GM19328 (cell line): ENCODE measurements at regions not wholly inside any gene's neighbourhood (a gene's known extent, or its start where the extent isn't known, plus 50 kb on each side); places are given as distances from the start of the nearest gene placed in this dataset.
A peak's percentile ranks its signal among the peaks of the same experiment; 100 is the strongest.

Experiments
- ATAC-seq: cut with Tn5 transposase; IDR thresholded peaks from one replicate; pipeline ENCODE4 v1.9.1; 2021; ENCODE audit warnings: mild to moderate bottlenecking, moderate library complexity; ENCODE audit not compliant: unreplicated experiment

- ATAC-seq, result no peak
Measured at GRCh38 chr11:8340296-8340695, 76.6 kb upstream of the LMO1 start.

GRCh38 chr11:8339592-8340022 lies 75.9 kb upstream of the LMO1 start:
- ATAC-seq, result no peak

- ATAC-seq, result no peak
Measured at GRCh38 chr11:8338138-8338537, 74.5 kb upstream of the LMO1 start.

DNA sequence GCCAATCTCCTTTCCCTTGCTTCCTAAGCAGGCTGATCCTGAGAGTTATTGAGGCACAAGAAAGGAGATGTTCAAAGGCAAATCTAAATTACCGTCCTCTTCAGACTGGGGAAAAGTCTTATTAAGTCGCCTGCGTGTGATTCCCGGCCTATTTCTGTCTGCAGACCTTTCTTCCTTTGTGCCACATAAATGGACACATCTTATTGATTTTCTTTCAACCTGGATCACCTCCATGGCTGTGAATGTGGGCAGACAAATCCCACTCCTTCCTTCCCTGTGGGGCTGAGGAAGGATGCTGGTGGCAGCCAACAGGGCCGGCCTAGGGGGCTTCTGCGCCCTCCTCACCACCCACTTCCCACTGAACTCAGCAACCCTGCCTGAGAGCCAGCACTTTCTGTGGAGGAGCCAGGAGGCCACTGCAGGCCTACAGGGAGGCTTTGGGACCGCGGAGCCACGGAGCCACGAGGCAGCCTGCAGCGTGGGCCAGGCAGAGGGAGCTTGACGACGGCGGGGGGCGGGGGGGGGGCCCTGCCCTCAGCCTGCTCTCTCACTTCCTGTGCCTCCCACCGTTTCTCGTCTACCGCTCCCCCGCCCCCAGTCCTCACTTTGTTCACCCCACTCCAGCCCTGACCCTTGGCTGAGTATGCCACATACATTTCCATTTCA lies 73.6 kb upstream of the LMO1 start:
- ATAC-seq, result no peak

GRCh38 chr11:8336356-8337129 lies 72.9 kb upstream of the LMO1 start:
- no peak for ATAC-seq

- ATAC-seq, result no peak
Measured at GRCh38 chr11:8335683-8336082, 72.0 kb upstream of the LMO1 start.

- no peak for ATAC-seq
Measured at GRCh38 chr11:8335186-8335585, 71.5 kb upstream of the LMO1 start.

GRCh38 chr11:8333811-8334401 lies 70.2 kb upstream of the LMO1 start:
- no peak for ATAC-seq

DNA sequence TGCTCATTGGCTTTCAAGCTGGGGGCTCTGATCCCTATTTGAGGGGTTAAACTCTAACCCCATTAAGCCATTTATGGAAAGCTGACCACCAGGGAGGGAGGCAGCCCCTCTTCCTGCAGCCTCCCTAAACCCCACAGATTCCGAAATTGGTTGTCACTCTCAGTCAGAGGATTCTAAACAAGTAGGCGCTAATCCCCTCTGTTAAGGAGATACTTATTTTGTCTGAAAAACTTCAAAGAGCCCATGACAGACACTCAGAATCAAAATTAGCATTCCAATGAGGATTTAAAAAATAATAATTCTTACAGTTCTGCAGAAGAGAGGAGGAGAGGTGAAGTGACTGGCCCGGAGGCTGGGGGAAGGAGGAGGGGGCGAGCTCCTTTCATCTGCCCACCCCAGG lies 69.7 kb upstream of the LMO1 start:
- ATAC-seq, result no peak

DNA sequence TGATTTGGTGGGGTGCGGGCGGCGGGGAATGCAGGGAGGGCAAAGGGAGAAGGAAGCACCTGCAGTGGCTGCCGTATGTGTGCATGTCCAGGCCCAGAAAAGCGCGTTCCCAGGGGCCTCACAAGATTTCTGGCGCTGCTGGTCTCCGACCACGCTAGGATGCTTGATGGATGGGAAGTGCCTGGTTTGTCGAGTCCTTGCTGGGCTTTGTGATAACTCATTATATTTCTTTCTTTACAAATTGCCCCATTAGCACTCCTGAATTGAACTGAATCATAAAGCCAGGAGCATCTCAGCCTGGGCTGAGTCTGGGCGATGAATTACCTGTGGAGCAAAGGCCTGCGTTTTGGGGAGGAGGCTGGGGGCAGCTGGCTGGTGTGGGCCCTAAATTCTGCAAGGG lies 69.2 kb upstream of the LMO1 start:
- no peak for ATAC-seq

GRCh38 chr11:8332196-8332595 lies 68.5 kb upstream of the LMO1 start:
- no peak for ATAC-seq

- no peak for ATAC-seq
Measured at GRCh38 chr11:8331767-8332166, 68.1 kb upstream of the LMO1 start.

- ATAC-seq, result no peak
Measured at GRCh38 chr11:8330896-8331295, 67.2 kb upstream of the LMO1 start.

DNA sequence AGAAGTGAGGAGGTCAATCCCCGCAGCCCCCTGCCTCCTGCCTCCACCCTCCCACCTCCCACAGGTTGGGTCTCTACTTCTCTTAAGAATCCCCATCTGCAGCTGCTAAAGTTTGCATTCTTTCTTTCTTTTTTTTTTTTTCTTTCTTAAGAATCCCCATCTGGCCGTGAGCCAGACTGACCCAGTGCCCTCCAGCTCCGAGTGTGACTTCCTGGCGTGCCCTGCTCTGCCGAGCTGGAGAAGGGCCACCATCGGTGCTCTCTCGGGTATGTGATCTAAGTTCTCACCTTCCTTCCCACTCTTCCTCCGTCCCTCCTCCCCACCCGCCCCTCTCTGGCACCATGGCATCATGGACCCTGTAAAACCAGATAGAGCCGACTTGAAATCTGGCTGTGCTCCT lies 66.7 kb upstream of the LMO1 start:
- ATAC-seq, result no peak

DNA sequence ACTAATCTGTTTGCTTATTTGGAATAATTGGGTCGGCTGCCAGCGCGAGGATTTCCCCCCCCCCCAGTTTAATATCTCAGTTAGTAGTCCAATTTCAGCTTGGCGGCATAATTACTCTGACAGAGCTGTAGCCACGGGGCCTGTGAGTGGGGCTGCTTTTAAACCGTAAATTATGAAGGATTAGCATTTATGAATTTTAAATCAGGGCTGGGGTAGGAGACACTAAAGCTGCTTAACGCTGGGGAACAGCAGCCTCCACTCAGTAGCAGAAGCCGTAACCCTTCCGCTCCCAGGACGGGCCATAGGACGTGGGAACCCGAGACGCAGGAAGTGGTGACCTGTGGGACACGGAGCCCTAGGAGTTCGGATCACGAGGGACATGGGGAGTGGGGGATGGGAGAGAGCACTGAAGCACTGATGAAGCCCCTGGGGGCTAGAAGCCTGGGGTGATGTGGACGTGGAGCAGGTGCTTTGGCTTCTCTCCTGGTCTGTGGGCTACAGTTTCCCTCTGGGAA lies 66.2 kb upstream of the LMO1 start:
- ATAC-seq, result no peak

DNA sequence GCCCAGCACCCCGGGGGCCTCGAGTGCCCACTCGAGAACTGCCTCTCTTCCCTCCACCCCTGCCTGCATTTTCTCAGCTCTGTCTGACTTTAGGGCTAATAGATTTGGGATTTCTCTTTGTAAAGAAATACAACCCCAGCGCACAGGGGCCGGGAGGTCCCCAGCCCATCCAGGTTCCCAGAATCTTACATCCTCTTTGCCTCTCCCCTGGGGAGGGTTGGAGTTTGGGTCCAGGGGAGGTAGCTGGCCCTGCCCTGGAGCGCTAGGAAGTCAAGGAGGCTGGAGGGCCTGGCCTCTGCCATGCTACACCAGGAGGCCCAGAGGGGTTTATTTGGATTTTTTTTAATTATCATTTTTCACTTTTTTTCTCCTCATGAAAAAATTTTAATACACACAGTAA lies 65.7 kb upstream of the LMO1 start:
- no peak for ATAC-seq

DNA sequence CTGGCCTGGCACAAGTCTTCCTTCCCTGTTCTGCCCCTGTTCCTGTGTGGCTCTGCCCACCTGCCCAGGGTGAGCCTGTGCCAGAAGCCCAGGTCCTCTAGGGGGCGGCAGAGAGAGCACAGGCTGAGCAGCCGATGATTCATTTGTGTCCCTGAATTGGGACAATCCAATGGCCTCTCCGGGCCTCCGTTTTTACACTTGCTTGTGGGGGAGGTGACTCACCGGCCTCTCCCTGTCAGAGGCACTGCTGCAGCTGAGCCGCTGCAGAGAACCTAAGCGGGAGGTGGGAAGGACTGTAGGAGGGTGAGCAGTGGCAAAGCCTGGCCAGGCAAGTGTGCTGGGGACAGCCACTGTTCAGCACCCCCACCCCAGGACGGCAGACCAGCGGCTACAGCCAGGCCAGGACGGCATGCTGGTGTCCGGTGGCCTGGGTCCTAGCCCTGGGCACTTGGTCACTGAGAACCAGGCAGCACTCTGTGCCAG lies 65.2 kb upstream of the LMO1 start:
- ATAC-seq, result no peak

GRCh38 chr11:8328231-8328794 lies 64.6 kb upstream of the LMO1 start:
- ATAC-seq, result no peak

DNA sequence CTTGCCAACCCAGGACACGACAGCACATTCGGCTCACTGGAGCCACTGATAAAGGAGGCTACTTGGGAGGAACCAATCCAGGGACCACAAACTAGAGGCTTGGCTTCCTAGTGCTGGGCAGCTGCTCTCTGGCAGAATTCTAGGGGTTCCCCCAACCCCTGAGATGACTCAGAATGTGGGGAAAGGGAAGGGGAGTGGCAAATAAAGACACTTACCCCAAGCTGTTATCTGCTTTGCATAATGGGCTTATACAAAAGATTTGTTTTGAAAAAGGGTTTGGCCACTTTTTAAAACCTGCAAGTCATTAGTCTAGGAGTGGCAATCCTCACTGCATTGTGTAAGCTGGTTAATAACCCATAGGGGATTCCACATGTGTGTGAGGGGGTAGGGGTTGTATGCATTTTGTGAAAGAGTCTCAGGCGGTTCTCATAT lies 64.1 kb upstream of the LMO1 start:
- peak; percentile 62 for ATAC-seq

- ATAC-seq, result no peak
Measured at GRCh38 chr11:8326337-8326736, 62.7 kb upstream of the LMO1 start.

- ATAC-seq, result no peak
Measured at GRCh38 chr11:8325591-8326304, 62.1 kb upstream of the LMO1 start.
